MM.1S (cell line): ENCODE measurements at regions not wholly inside any gene's neighbourhood (a gene's known extent, or its start where the extent isn't known, plus 50 kb on each side); places are given as distances from the start of the nearest gene placed in this dataset.

Experiments used
- DNase-seq: peaks from one replicate; pipeline ENCODE4 v3.0.0-alpha.2; 2015
- H2AFZ ChIP-seq: fragments of 300-600 bp; sonication (generic); 2 replicates; pipeline ENCODE4 v1.6.0; 2016; ENCODE audit warnings: antibody characterized with exemption, low read length
- H3F3A ChIP-seq: fragments of 300-600 bp; sonication (generic); 2 replicates; pipeline ENCODE4 v1.6.1; 2016; ENCODE audit warnings: mild to moderate bottlenecking, antibody characterized with exemption, low read length, moderate library complexity, mixed read lengths; ENCODE audit not compliant: insufficient read depth
- H3K27ac ChIP-seq: fragments of 300-600 bp; sonication (generic); 2 replicates; pipeline ENCODE4 v1.5.1; 2016; ENCODE audit warnings: mild to moderate bottlenecking, low read length
- H3K27me3 ChIP-seq: fragments of 300-600 bp; sonication (generic); replicated peaks from 2 replicates; pipeline ENCODE4 v1.6.0; 2016; ENCODE audit warnings: low read length; ENCODE audit not compliant: insufficient read depth
- H3K36me3 ChIP-seq: fragments of 300-600 bp; sonication (generic); replicated peaks from 2 replicates; pipeline ENCODE4 v1.6.1; 2016; ENCODE audit warnings: mild to moderate bottlenecking, low read length, mixed read lengths; ENCODE audit not compliant: insufficient read depth
- H3K4me1 ChIP-seq: fragments of 300-600 bp; sonication (generic); 2 replicates; pipeline ENCODE4 v1.6.1; 2016; ENCODE audit warnings: low read length, mixed read lengths
- H3K4me2 ChIP-seq: fragments of 300-600 bp; sonication (generic); 2 replicates; pipeline ENCODE4 v1.6.0; 2016; ENCODE audit warnings: low read depth, low read length
- H3K4me3 ChIP-seq: fragments of 300-600 bp; sonication (generic); 2 replicates; pipeline ENCODE4 v1.5.1; 2016; ENCODE audit warnings: low read length, mixed read lengths
- H3K79me2 ChIP-seq: fragments of 300-600 bp; sonication (generic); 2 replicates; pipeline ENCODE4 v1.6.1; 2016; ENCODE audit warnings: mixed run types, low read length, mixed read lengths
- H3K9ac ChIP-seq: fragments of 300-600 bp; sonication (generic); 2 replicates; pipeline ENCODE4 v1.6.1; 2016; ENCODE audit warnings: low read length, mixed read lengths
- H3K9me2 ChIP-seq: fragments of 300-600 bp; sonication (generic); replicated peaks from 2 replicates; pipeline ENCODE4 v1.6.1; 2016; ENCODE audit warnings: mild to moderate bottlenecking, low read length, mixed read lengths; ENCODE audit not compliant: insufficient read depth
- H3K9me3 ChIP-seq: fragments of 300-600 bp; sonication (generic); replicated peaks from 2 replicates; pipeline ENCODE4 v1.6.1; 2016; ENCODE audit warnings: mild to moderate bottlenecking, low read length, mixed read lengths; ENCODE audit not compliant: insufficient read depth
- H4K20me1 ChIP-seq: fragments of 300-600 bp; sonication (generic); 2 replicates; pipeline ENCODE4 v1.6.1; 2016; ENCODE audit warnings: mild to moderate bottlenecking, low read length, moderate library complexity, mixed read lengths; ENCODE audit not compliant: insufficient read depth
- EZH2 ChIP-seq: fragments of 300-600 bp; sonication (generic); optimal IDR thresholded peaks from 2 replicates; pipeline ENCODE3; 2017; ENCODE audit warnings: low read depth, mild to moderate bottlenecking, antibody characterized with exemption, low read length, mixed read lengths
- EZH2phosphoT487 ChIP-seq: fragments of 300-600 bp; sonication (generic); IDR thresholded peaks from 2 replicates; pipeline ENCODE4 v1.6.1; 2018; ENCODE audit warnings: antibody characterized with exemption, low read length
- TF ChIP-seq, protein P1 (sequence below): fragments of 300-600 bp; sonication (generic); IDR thresholded peaks from 2 replicates; pipeline ENCODE4 v1.5.1; 2016; ENCODE audit warnings: antibody characterized with exemption, low read length, mixed read lengths

GRCh38 chr10:61020420-61021158 is 76.6 kb upstream of the RHOBTB1 start:
- H3K36me3 ChIP-seq: no peaks in the 10 kb centered on the region
- H3K27me3 ChIP-seq: no peaks in the 10 kb centered on the region
- H3F3A ChIP-seq: no peaks in the 10 kb centered on the region
- no peak overlapping the region for H3K4me3 ChIP-seq
- no peak overlapping the region for H2AFZ ChIP-seq
- no peak for DNase-seq
- no peaks in the 10 kb centered on the region for H3K79me2 ChIP-seq
- no peak overlapping the region for H3K9ac ChIP-seq
- no peaks in the 10 kb centered on the region for H3K9me2 ChIP-seq
- no peaks in the 10 kb centered on the region for H3K9me3 ChIP-seq
- TF ChIP-seq EZH2phosphoT487 (no peak), EZH2 (no peak)
- TF ChIP-seq, protein P1, sequence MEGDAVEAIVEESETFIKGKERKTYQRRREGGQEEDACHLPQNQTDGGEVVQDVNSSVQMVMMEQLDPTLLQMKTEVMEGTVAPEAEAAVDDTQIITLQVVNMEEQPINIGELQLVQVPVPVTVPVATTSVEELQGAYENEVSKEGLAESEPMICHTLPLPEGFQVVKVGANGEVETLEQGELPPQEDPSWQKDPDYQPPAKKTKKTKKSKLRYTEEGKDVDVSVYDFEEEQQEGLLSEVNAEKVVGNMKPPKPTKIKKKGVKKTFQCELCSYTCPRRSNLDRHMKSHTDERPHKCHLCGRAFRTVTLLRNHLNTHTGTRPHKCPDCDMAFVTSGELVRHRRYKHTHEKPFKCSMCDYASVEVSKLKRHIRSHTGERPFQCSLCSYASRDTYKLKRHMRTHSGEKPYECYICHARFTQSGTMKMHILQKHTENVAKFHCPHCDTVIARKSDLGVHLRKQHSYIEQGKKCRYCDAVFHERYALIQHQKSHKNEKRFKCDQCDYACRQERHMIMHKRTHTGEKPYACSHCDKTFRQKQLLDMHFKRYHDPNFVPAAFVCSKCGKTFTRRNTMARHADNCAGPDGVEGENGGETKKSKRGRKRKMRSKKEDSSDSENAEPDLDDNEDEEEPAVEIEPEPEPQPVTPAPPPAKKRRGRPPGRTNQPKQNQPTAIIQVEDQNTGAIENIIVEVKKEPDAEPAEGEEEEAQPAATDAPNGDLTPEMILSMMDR: no peak
- no peaks in the 10 kb centered on the region for H4K20me1 ChIP-seq
- H3K4me1 ChIP-seq: no peaks in the 10 kb centered on the region
- no peak overlapping the region for H3K27ac ChIP-seq
- H3K4me2 ChIP-seq: no peak overlapping the region

- Histone ChIP-seq H3K4me2 (no peak overlapping the region), H3K79me2 (no peaks in the 10 kb centered on the region), H3K27ac (no peak overlapping the region), H3K4me1 (no peaks in the 10 kb centered on the region), H3K9me2 (no peaks in the 10 kb centered on the region), H3K9me3 (no peaks in the 10 kb centered on the region), H3K36me3 (no peaks in the 10 kb centered on the region), H3K27me3 (no peaks in the 10 kb centered on the region), H3F3A (no peaks in the 10 kb centered on the region), H3K4me3 (no peak overlapping the region), H2AFZ (no peak overlapping the region), H4K20me1 (no peaks in the 10 kb centered on the region), H3K9ac (no peak overlapping the region)
- TF ChIP-seq EZH2 (no peak), EZH2phosphoT487 (no peak)
- TF ChIP-seq, protein P1: no peak
- no peak for DNase-seq
Observed at GRCh38 chr10:61018146-61018545, 74.2 kb upstream of the RHOBTB1 start.

DNA sequence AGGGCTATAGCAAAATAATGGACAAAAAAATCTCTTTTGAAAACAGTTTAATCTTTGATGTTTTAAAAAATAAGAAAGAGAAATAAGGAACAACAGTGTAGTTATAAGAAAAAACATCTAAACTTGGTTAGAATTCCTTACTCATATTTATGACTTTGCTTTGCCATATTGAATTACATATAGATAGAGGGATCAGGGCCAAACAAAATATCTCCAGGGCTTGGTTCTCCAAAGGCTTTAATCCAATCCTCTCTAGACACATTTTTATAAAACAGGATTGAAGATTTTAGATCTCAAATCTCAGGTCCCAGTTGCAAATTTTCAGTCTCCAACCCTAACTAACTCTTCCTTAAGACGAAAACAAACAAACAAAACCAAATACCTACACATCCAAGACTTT is 72.6 kb upstream of the RHOBTB1 start:
- Histone ChIP-seq H3K79me2 (no peaks in the 10 kb centered on the region), H3K4me1 (no peaks in the 10 kb centered on the region), H3K36me3 (no peaks in the 10 kb centered on the region), H3F3A (no peaks in the 10 kb centered on the region), H3K4me2 (no peak overlapping the region), H3K9me2 (no peaks in the 10 kb centered on the region), H4K20me1 (no peaks in the 10 kb centered on the region), H3K27me3 (no peaks in the 10 kb centered on the region), H3K4me3 (no peak overlapping the region), H3K27ac (no peak overlapping the region), H3K9me3 (no peaks in the 10 kb centered on the region), H2AFZ (no peak overlapping the region), H3K9ac (no peak overlapping the region)
- no peak for DNase-seq
- no peak for TF ChIP-seq EZH2phosphoT487
- TF ChIP-seq, protein P1: no peak
- TF ChIP-seq EZH2: no peak
